ENCODE measurements at regions not wholly inside any gene's neighbourhood (a gene's known extent, or its start where the extent isn't known, plus 50 kb on each side); places are given as distances from the start of the nearest gene placed in this dataset.

- TF ChIP-seq EZH2 (IDR thresholded peaks at IDR 0.05; ENCODE audit: low read depth, low read length, severe bottlenecking) (no peak), ZNF274 (IDR thresholded peaks at IDR 0.05; ENCODE audit: borderline replicate concordance, extremely low read depth, low read length) (no peak), ASH2L (IDR thresholded peaks at IDR 0.05; ENCODE audit: low read length) (no peak), GTF2F1 (IDR thresholded peaks at IDR 0.05; ENCODE audit: borderline replicate concordance, low read depth, low read length) (no peak), CBX8 (IDR thresholded peaks at IDR 0.05; ENCODE audit: borderline replicate concordance, low read depth, low read length) (no peak)
These were observed 188.2 kb downstream of the OLFM4 start for GRCh38 chr13:53216773-53217172.
